ENCODE measurements at regions not wholly inside any gene's neighbourhood (a gene's known extent, or its start where the extent isn't known, plus 50 kb on each side); places are given as distances from the start of the nearest gene placed in this dataset.

DNA sequence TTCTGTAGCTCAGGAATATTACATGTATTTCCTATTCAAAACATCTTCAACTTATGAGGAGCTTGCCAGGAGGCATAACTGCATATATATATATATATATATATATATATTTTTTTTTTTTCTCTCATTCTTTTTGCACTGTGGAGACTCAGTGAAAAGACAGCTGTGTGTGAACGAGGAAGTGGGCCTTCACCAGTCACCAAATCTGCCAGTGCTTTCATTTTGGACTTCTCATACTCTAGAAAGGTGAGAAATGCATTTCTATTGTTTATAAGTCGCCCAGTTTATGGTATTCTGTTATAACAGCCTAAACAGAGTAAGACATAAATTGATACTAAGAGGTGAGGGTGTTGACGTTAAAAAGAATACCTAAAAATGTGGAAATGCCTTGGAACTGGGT, 710.6 kb downstream of the TRAM1L1 start:
- TF ChIP-seq, protein P1, sequence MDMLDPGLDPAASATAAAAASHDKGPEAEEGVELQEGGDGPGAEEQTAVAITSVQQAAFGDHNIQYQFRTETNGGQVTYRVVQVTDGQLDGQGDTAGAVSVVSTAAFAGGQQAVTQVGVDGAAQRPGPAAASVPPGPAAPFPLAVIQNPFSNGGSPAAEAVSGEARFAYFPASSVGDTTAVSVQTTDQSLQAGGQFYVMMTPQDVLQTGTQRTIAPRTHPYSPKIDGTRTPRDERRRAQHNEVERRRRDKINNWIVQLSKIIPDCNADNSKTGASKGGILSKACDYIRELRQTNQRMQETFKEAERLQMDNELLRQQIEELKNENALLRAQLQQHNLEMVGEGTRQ (IDR thresholded peaks at IDR 0.05; ENCODE audit: low read depth, low read length) = no peak
- TF ChIP-seq, protein P1 (CRISPR knock-in tag; IDR thresholded peaks at IDR 0.05; ENCODE audit: borderline replicate concordance) = no peak
- TF ChIP-seq, protein P2, sequence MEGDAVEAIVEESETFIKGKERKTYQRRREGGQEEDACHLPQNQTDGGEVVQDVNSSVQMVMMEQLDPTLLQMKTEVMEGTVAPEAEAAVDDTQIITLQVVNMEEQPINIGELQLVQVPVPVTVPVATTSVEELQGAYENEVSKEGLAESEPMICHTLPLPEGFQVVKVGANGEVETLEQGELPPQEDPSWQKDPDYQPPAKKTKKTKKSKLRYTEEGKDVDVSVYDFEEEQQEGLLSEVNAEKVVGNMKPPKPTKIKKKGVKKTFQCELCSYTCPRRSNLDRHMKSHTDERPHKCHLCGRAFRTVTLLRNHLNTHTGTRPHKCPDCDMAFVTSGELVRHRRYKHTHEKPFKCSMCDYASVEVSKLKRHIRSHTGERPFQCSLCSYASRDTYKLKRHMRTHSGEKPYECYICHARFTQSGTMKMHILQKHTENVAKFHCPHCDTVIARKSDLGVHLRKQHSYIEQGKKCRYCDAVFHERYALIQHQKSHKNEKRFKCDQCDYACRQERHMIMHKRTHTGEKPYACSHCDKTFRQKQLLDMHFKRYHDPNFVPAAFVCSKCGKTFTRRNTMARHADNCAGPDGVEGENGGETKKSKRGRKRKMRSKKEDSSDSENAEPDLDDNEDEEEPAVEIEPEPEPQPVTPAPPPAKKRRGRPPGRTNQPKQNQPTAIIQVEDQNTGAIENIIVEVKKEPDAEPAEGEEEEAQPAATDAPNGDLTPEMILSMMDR (CRISPR knock-in tag; IDR thresholded peaks at IDR 0.05) = no peak
- TF ChIP-seq SRSF9 (IDR thresholded peaks at IDR 0.05; ENCODE audit: borderline replicate concordance, insufficient read depth, low read depth, low read length, poor library complexity, severe bottlenecking) (no peak), JUND (CRISPR knock-in tag; IDR thresholded peaks at IDR 0.05) (no peak), ZNF780A (CRISPR knock-in tag; IDR thresholded peaks at IDR 0.05) (no peak), REPIN1 (CRISPR knock-in tag; IDR thresholded peaks at IDR 0.05; ENCODE audit: borderline replicate concordance, low read depth) (no peak), ADNP (CRISPR knock-in tag; IDR thresholded peaks at IDR 0.05) (no peak), CREB1 (IDR thresholded peaks at IDR 0.05) (no peak), CREB1 (CRISPR knock-in tag; IDR thresholded peaks at IDR 0.05) (no peak), KDM1A (CRISPR knock-in tag; IDR thresholded peaks at IDR 0.05) (no peak), EP300 (IDR thresholded peaks at IDR 0.05; ENCODE audit: low read depth in 2 of 2, low read length in 2 of 2) (no peak), EP300 (CRISPR knock-in tag; IDR thresholded peaks at IDR 0.05; ENCODE audit: borderline replicate concordance) (no peak), TARDBP (CRISPR knock-in tag; IDR thresholded peaks at IDR 0.05) (no peak)
- TF ChIP-seq, protein P3, sequence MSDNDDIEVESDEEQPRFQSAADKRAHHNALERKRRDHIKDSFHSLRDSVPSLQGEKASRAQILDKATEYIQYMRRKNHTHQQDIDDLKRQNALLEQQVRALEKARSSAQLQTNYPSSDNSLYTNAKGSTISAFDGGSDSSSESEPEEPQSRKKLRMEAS (IDR thresholded peaks at IDR 0.05) = no peak
- TF ChIP-seq, protein P4, sequence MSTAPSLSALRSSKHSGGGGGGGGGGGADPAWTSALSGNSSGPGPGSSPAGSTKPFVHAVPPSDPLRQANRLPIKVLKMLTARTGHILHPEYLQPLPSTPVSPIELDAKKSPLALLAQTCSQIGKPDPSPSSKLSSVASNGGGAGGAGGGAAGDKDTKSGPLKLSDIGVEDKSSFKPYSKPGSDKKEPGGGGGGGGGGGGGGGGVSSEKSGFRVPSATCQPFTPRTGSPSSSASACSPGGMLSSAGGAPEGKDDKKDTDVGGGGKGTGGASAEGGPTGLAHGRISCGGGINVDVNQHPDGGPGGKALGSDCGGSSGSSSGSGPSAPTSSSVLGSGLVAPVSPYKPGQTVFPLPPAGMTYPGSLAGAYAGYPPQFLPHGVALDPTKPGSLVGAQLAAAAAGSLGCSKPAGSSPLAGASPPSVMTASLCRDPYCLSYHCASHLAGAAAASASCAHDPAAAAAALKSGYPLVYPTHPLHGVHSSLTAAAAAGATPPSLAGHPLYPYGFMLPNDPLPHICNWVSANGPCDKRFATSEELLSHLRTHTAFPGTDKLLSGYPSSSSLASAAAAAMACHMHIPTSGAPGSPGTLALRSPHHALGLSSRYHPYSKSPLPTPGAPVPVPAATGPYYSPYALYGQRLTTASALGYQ (CRISPR knock-in tag; IDR thresholded peaks at IDR 0.05) = no peak

Measured in HepG2 (cell line).